OCI-LY1 (cell line): ENCODE measurements at regions not wholly inside any gene's neighbourhood (a gene's known extent, or its start where the extent isn't known, plus 50 kb on each side); places are given as distances from the start of the nearest gene placed in this dataset.

Experiments
- H2AFZ ChIP-seq: fragments of 200-600 bp; sonication (generic), shearing (Covaris generic); 2 replicates; pipeline ENCODE4 v1.6.0; 2014; ENCODE audit warnings: antibody characterized with exemption, mild to moderate bottlenecking, low read length
- H3F3A ChIP-seq: fragments of 200-600 bp; sonication (generic), shearing (Covaris generic); 2 replicates; pipeline ENCODE4 v1.6.0; 2014; ENCODE audit warnings: mild to moderate bottlenecking, antibody characterized with exemption, low read length, moderate library complexity; ENCODE audit not compliant: insufficient read depth
- H3K27ac ChIP-seq: fragments of 200-600 bp; sonication (generic); 2 replicates; pipeline ENCODE4 v1.5.1; 2014; ENCODE audit warnings: low read length, mixed run types, mild to moderate bottlenecking, low read depth; ENCODE audit not compliant: poor library complexity, severe bottlenecking
- H3K27me3 ChIP-seq: fragments of 200-600 bp; sonication (generic); 2 replicates; pipeline ENCODE4 v1.6.0; 2014; ENCODE audit warnings: antibody characterized with exemption, mild to moderate bottlenecking, low read length, moderate library complexity; ENCODE audit not compliant: insufficient read depth
- H3K36me3 ChIP-seq: fragments of 200-600 bp; sonication (generic); 2 replicates; pipeline ENCODE4 v1.6.1; 2014; ENCODE audit warnings: mild to moderate bottlenecking, antibody characterized with exemption, low read length, moderate library complexity, mixed read lengths; ENCODE audit not compliant: insufficient read depth
- H3K4me1 ChIP-seq: fragments of 200-600 bp; sonication (generic); 2 replicates; pipeline ENCODE4 v1.5.1; 2014; ENCODE audit warnings: mild to moderate bottlenecking, low read length, moderate library complexity; ENCODE audit not compliant: insufficient read depth, severe bottlenecking
- H3K4me2 ChIP-seq: fragments of 200-600 bp; sonication (generic), shearing (Covaris generic); 2 replicates; pipeline ENCODE4 v1.6.1; 2014; ENCODE audit warnings: low read length
- H3K4me3 ChIP-seq: fragments of 200-600 bp; sonication (generic); 2 replicates; pipeline ENCODE4 v1.5.1; 2014; ENCODE audit warnings: low read length, low read depth, mild to moderate bottlenecking, mixed read lengths; ENCODE audit not compliant: poor library complexity, severe bottlenecking
- H3K79me2 ChIP-seq: fragments of 200-600 bp; shearing (Covaris generic); 2 replicates; pipeline ENCODE4 v1.6.1; 2016; ENCODE audit warnings: mixed run types, low read length, mixed read lengths; ENCODE audit not compliant: insufficient read depth
- H3K9ac ChIP-seq: fragments of 200-600 bp; sonication (generic), shearing (Covaris generic); 2 replicates; pipeline ENCODE4 v1.6.1; 2014; ENCODE audit warnings: mild to moderate bottlenecking, low read length, mixed read lengths
- H3K9me2 ChIP-seq: fragments of 200-600 bp; sonication (generic), shearing (Covaris generic); 2 replicates; pipeline ENCODE4 v1.6.1; 2014; ENCODE audit warnings: low read depth, mild to moderate bottlenecking, low read length, mixed read lengths
- H3K9me3 ChIP-seq: fragments of 200-600 bp; shearing (Covaris generic); 2 replicates; pipeline ENCODE4 v1.6.1; 2014; ENCODE audit warnings: low read length, mixed read lengths
- H4K20me1 ChIP-seq: fragments of 200-600 bp; sonication (generic), shearing (Covaris generic); 2 replicates; pipeline ENCODE4 v1.6.0; 2016; ENCODE audit warnings: mild to moderate bottlenecking, low read length; ENCODE audit not compliant: insufficient read depth
- EZH2 ChIP-seq: fragments of 200-600 bp; sonication (generic), shearing (Covaris generic); IDR thresholded peaks from 2 replicates; pipeline ENCODE4 v1.8.0; 2017; ENCODE audit warnings: borderline replicate concordance, mixed run types, mild to moderate bottlenecking, antibody characterized with exemption, low read length, moderate library complexity, mixed read lengths
- TF ChIP-seq, protein P1 (sequence below): fragments of 200-600 bp; sonication (generic), shearing (Covaris generic); IDR thresholded peaks from 2 replicates; pipeline ENCODE4 v1.5.1; 2017; ENCODE audit warnings: mild to moderate bottlenecking, antibody characterized with exemption, low read length, moderate library complexity, mixed read lengths

DNA sequence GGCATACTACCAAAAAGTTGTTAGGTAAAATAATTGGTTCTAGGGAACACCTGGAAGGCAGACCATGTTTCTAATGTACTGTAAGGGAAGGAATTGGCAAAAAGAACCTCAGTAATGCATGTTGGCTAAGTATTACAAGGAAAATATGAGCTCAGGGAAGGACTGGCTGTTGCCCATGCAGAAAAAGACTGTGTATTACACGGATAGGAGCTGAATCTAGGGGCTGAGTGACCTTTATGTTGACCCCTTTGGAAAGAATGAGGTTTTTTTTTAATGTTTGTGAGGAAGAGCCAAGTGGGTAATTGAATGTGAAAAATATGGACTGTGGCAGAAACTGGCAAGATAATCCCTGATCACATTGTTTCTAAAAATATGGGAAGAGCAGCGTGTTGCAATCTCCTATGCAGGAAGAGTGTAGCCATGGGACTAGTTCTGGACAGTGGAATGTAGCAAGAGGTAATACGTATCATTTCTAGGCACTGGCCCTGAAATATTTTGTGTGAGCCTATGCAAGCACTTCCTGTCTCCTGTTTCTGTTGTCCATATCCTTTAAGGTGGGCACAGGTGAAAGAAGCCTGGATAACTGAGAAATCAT lies 95.1 kb upstream of the CNTNAP4 start:
- no peaks in the 10 kb centered on the region for H3K9me3 ChIP-seq
- no peaks in the 10 kb centered on the region for H3K79me2 ChIP-seq
- H3K27me3 ChIP-seq, result no peaks in the 10 kb centered on the region
- no peak overlapping the region for H3K4me2 ChIP-seq
- no peak overlapping the region for H3K27ac ChIP-seq
- no peak overlapping the region for H3K9ac ChIP-seq
- no peaks in the 10 kb centered on the region for H3K4me1 ChIP-seq
- H2AFZ ChIP-seq, result no peak overlapping the region
- TF ChIP-seq EZH2, result no peak
- TF ChIP-seq, protein P1, sequence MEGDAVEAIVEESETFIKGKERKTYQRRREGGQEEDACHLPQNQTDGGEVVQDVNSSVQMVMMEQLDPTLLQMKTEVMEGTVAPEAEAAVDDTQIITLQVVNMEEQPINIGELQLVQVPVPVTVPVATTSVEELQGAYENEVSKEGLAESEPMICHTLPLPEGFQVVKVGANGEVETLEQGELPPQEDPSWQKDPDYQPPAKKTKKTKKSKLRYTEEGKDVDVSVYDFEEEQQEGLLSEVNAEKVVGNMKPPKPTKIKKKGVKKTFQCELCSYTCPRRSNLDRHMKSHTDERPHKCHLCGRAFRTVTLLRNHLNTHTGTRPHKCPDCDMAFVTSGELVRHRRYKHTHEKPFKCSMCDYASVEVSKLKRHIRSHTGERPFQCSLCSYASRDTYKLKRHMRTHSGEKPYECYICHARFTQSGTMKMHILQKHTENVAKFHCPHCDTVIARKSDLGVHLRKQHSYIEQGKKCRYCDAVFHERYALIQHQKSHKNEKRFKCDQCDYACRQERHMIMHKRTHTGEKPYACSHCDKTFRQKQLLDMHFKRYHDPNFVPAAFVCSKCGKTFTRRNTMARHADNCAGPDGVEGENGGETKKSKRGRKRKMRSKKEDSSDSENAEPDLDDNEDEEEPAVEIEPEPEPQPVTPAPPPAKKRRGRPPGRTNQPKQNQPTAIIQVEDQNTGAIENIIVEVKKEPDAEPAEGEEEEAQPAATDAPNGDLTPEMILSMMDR, result no peak
- no peaks in the 10 kb centered on the region for H3K9me2 ChIP-seq
- no peaks in the 10 kb centered on the region for H3K36me3 ChIP-seq
- no peaks in the 10 kb centered on the region for H4K20me1 ChIP-seq
- H3F3A ChIP-seq, result no peaks in the 10 kb centered on the region
- no peak overlapping the region for H3K4me3 ChIP-seq

DNA sequence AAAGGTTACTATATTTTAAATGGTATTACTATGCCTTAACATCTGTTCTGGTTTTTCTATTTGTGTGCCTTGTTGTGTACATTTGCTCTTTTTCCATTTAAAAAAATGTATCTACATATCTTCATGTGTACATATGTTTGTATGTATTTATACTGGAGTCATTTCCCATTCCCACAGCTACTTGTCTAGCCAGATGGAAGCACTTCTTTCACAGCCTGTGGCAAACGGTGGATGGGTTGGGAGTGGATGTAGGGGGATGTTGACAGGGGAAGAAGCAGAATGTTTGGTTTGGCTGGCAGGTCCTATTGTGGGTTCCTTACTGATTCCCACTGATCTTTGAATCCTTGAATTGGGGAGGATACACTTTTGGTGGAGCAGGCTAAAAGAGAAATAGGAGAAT lies 93.6 kb upstream of the CNTNAP4 start:
- H4K20me1 ChIP-seq, result no peaks in the 10 kb centered on the region
- H3K9me2 ChIP-seq, result no peaks in the 10 kb centered on the region
- H3K4me1 ChIP-seq, result no peaks in the 10 kb centered on the region
- H3K4me3 ChIP-seq, result no peak overlapping the region
- no peak for TF ChIP-seq EZH2
- TF ChIP-seq, protein P1, result no peak
- H3K9ac ChIP-seq, result no peak overlapping the region
- no peaks in the 10 kb centered on the region for H3F3A ChIP-seq
- H3K4me2 ChIP-seq, result no peak overlapping the region
- no peaks in the 10 kb centered on the region for H3K27me3 ChIP-seq
- H3K9me3 ChIP-seq, result no peaks in the 10 kb centered on the region
- no peak overlapping the region for H3K27ac ChIP-seq
- no peaks in the 10 kb centered on the region for H3K36me3 ChIP-seq
- H3K79me2 ChIP-seq, result no peaks in the 10 kb centered on the region
- H2AFZ ChIP-seq, result no peak overlapping the region

DNA sequence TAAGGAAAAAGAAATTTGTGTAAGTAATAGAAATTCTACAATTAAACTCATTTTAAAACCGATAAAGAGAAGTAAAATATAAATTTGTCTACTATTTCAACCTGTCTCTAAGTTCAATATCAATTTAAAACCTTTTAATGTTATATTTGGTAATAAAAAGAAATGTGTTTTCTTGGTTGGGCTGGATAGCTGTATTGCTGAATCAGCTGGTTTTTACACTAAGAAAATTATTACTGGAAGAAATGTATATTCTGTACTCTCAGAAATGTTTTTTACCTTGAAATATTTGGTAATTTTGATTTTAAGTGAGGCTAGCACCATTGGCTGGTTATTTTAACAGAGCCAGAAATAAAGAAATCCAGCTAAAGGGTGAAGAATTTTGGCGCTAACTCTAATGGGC lies 87.1 kb upstream of the CNTNAP4 start:
- Histone ChIP-seq H3K27me3 (no peaks in the 10 kb centered on the region), H2AFZ (no peak overlapping the region), H3K9ac (no peak overlapping the region), H3K9me3 (no peaks in the 10 kb centered on the region), H3K4me1 (no peaks in the 10 kb centered on the region), H3K4me2 (no peak overlapping the region), H4K20me1 (no peaks in the 10 kb centered on the region), H3K36me3 (no peaks in the 10 kb centered on the region), H3F3A (no peaks in the 10 kb centered on the region), H3K27ac (no peak overlapping the region), H3K4me3 (no peak overlapping the region), H3K9me2 (no peaks in the 10 kb centered on the region), H3K79me2 (no peaks in the 10 kb centered on the region)
- TF ChIP-seq, protein P1, result no peak
- no peak for TF ChIP-seq EZH2
